K562 (cell line): ENCODE measurements at regions not wholly inside any gene's neighbourhood (a gene's known extent, or its start where the extent isn't known, plus 50 kb on each side); places are given as distances from the start of the nearest gene placed in this dataset.

Experiments
- ARID3B ChIP-seq: fragments of 250-450 bp; sonication (Bioruptor Pico); IDR thresholded peaks from 2 replicates; pipeline ENCODE4 v1.4.0; 2020; ENCODE audit warnings: borderline replicate concordance
- CUX1 ChIP-seq: fragments of 200-800 bp; sonication (Bioruptor generic); IDR thresholded peaks from 2 replicates; pipeline ENCODE4 v1.6.1; 2016; ENCODE audit warnings: missing genetic modification characterization, missing compliant biosample characterization
- ELK3 ChIP-seq: fragments of 450-650 bp; formaldehyde crosslinking; IDR thresholded peaks from 2 replicates; pipeline ENCODE4 v1.4.0; 2020; ENCODE audit warnings: mild to moderate bottlenecking
- HNRNPH1 ChIP-seq: fragments of 200-400 bp; formaldehyde crosslinking; optimal IDR thresholded peaks from 2 replicates; pipeline ENCODE3; 2017; ENCODE audit warnings: low read depth, mild to moderate bottlenecking, low read length, moderate library complexity
- ILK ChIP-seq: fragments of 450-650 bp; IDR thresholded peaks from 2 replicates; pipeline ENCODE4 v1.6.1; 2016; ENCODE audit warnings: missing genetic modification characterization, low read depth, mild to moderate bottlenecking, missing compliant biosample characterization, moderate library complexity, borderline replicate concordance
- L3MBTL2 ChIP-seq: fragments of 450-650 bp; IDR thresholded peaks from 2 replicates; pipeline ENCODE4 v1.6.1; 2016; ENCODE audit warnings: mild to moderate bottlenecking, moderate library complexity
- SIN3B ChIP-seq: fragments of 450-650 bp; IDR thresholded peaks from 2 replicates; pipeline ENCODE4 v1.6.1; 2017; ENCODE audit warnings: low read depth, mild to moderate bottlenecking, moderate library complexity
- ZC3H8 ChIP-seq: fragments of 450-650 bp; IDR thresholded peaks from 2 replicates; pipeline ENCODE4 v1.6.1; 2017
- ZFPM2 ChIP-seq: fragments of 250-450 bp; sonication (Bioruptor Pico); IDR thresholded peaks from 2 replicates; pipeline ENCODE4 v1.5.1; 2022; ENCODE audit warnings: mild to moderate bottlenecking
- ZKSCAN8 ChIP-seq: fragments of 200-800 bp; sonication (Bioruptor generic); IDR thresholded peaks from 2 replicates; pipeline ENCODE4 v1.6.1; 2016; ENCODE audit warnings: missing genetic modification characterization, missing compliant biosample characterization
- ZNF740 ChIP-seq, 3 experiments: fragments of 200-800 bp in 1 of 3; sonication (Bioruptor generic) in 1 of 3; sonication (generic) in 1 of 3; formaldehyde crosslinking in 1 of 3; IDR thresholded peaks; 2 replicates each; pipeline versions ENCODE4 v1.6.1 to v1.8.0; 2016 to 2022; ENCODE audit warnings: mild to moderate bottlenecking in 2 of 3, missing compliant biosample characterization in 2 of 3, missing genetic modification characterization in 2 of 3, missing genetic modification reagents in 1 of 3

DNA sequence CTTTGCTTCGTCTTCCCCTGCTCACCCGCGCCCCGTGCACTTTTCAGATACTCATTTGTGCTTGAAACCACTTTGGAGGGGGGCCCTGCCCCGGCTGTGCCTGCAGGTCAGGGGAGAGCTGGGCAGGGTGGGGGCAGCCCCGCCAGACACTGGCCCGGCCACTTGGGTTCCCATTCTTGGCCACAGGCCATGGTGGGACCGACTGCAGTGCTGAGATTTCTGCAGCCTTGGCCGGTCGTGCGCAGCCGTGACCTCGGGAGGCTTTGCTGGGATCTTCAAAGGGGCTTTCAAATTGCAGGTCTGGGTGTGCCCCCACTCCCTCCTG, 54.5 kb upstream of the TTC34 start (continued):
- TF ChIP-seq CUX1 (no peak), ILK (tag) (no peak), ELK3 (CRISPR knock-in tag) (no peak), ZKSCAN8 (no peak), ZFPM2 (CRISPR knock-in tag) (no peak), ARID3B (CRISPR knock-in tag) (no peak), HNRNPH1 (no peak), ZNF740 (CRISPR knock-in tag; IDR thresholded peaks at IDR 0.05) (no peak), ZNF740 (tag; IDR thresholded peaks at IDR 0.05) (no peak), L3MBTL2 (no peak), ZC3H8 (no peak), SIN3B (no peak)
